SIG-M5 treated with dmso at 0.1 percent for 504 hours (cell line): ENCODE measurements at regions not wholly inside any gene's neighbourhood (a gene's known extent, or its start where the extent isn't known, plus 50 kb on each side); places are given as distances from the start of the nearest gene placed in this dataset.
A peak's percentile ranks its signal among the peaks of the same experiment; 100 is the strongest.

ENCODE experiments used
- DNase-seq: peaks from one replicate; lab custom pipeline; 2025; ENCODE audit not compliant: unreplicated experiment; lab: John Stamatoyannopoulos, UW

- no peak for DNase-seq
Measured at GRCh38 chr2:156098506-156098905, 234.0 kb downstream of the NR4A2 start.

GRCh38 chr2:156088587-156088986 is 243.9 kb downstream of the NR4A2 start:
- no peak for DNase-seq

GRCh38 chr2:156087875-156088274 is 244.6 kb downstream of the NR4A2 start:
- DNase-seq: no peak

- DNase-seq: peak; percentile 31
Measured at GRCh38 chr2:156083763-156084493, 248.6 kb downstream of the NR4A2 start.

- DNase-seq: no peak
Measured at GRCh38 chr2:156079845-156080244, 252.7 kb downstream of the NR4A2 start.

- DNase-seq: no peak
Measured at GRCh38 chr2:156077041-156077742, 255.3 kb downstream of the NR4A2 start.

- DNase-seq: peak; percentile 27
Measured at GRCh38 chr2:156065912-156066311, 266.6 kb downstream of the NR4A2 start.

- no peak for DNase-seq
Measured at GRCh38 chr2:156064540-156064939, 268.0 kb downstream of the NR4A2 start.

GRCh38 chr2:156057647-156058046 is 274.9 kb downstream of the NR4A2 start:
- no peak for DNase-seq

- DNase-seq: no peak
Measured at GRCh38 chr2:156054983-156055382, 277.5 kb downstream of the NR4A2 start.

- DNase-seq: no peak
Measured at GRCh38 chr2:156046900-156047299, 285.6 kb downstream of the NR4A2 start.

GRCh38 chr2:156042895-156043294 is 289.6 kb downstream of the NR4A2 start:
- no peak for DNase-seq

GRCh38 chr2:156038021-156038420 is 294.5 kb downstream of the NR4A2 start:
- no peak for DNase-seq

- no peak for DNase-seq
Measured at GRCh38 chr2:156037482-156037881, 295.0 kb downstream of the NR4A2 start.

- DNase-seq: no peak
Measured at GRCh38 chr2:156031121-156031520, 301.4 kb downstream of the NR4A2 start.

- DNase-seq: peak; percentile 45
Measured at GRCh38 chr2:156023229-156023869, 309.2 kb downstream of the NR4A2 start.

GRCh38 chr2:156021146-156022040 is 311.1 kb downstream of the NR4A2 start:
- DNase-seq: no peak

GRCh38 chr2:156019341-156019740 is 313.2 kb downstream of the NR4A2 start:
- no peak for DNase-seq

GRCh38 chr2:156017341-156017885 is 315.1 kb downstream of the NR4A2 start:
- no peak for DNase-seq

GRCh38 chr2:156009293-156009692 is 323.2 kb downstream of the NR4A2 start:
- DNase-seq: no peak
